Nucleus accumbens (tissue), 56 donors: ENCODE measurements at regions not wholly inside any gene's neighbourhood (a gene's known extent, or its start where the extent isn't known, plus 50 kb on each side); places are given as distances from the start of the nearest gene placed in this dataset.
"Not testable (repeated sequence)": the region's sequence is repeated elsewhere in the genome, so short reads cannot be mapped to it uniquely, and the experiment has no call there.

Experiments
- DNase-seq, 56 donors: peaks; one replicate each; lab custom pipeline; 2025; lab: John Stamatoyannopoulos, UW

DNA sequence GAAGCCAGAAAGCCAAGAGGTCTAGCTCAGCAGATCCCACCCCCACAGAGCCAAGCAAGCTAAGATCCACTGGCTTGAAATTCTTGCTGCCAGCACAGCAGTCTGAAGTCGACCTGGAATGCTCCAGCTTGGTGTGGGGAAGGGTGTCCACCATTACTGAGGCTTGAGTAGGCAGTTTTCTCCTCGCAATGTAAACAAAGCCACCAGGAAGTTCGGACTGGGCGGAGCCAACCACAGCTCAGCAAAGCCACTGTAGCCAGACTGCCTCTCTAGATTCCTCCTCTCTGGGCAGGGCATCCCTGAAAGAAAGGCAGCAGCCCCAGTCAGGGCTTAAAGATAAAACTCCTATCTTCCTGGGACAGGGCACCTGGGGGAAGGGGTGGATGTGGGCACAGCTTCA is 495.0 kb upstream of the GYPC start:
- DNase-seq: not testable (repeated sequence)

DNA sequence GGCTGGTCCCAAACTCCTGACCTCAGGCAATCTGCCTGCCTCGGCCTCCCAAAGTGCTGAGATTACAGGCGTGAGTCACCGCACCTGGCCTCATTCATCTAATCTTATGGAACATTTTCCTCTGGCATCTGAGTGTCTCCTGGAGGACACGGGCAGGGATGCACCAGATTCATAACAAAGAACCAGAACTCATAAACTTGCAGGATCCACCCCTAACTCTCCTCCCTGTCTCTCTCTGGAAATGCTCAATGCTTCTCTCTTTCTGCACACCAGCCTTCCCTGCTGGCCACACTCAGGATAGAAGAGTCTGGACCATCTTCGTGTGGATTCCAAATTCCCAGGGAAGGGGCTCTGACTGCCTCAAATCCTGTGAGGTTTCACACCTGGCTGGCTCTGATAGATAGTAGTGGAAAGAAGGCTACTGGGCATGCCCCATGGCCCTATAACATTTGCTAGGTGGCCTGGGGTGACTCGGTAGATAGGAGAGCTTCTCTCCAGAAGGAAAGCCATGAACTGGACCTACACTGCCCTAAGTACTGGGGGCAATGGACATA is 483.2 kb upstream of the GYPC start:
- DNase-seq: no peak

DNA sequence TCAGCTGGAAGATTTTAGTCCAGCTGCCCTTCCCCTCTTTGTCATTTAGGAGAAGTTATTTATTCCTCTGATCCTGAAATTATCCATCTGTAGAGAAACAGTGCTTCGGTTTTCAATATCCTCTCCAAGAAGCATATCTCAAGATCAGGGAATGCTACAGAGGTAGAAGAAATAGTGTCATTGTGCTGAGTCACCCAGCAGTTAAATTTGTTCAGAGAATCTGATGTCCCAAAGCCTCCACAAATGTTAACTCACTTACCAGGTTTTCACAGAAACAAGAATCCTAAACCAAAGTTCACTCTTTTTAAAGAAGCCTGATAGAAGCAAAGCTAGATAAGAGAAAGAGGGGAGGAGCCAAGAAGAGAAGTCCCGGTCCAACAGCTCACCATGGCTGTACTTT is 480.7 kb upstream of the GYPC start:
- no peak for DNase-seq

DNA sequence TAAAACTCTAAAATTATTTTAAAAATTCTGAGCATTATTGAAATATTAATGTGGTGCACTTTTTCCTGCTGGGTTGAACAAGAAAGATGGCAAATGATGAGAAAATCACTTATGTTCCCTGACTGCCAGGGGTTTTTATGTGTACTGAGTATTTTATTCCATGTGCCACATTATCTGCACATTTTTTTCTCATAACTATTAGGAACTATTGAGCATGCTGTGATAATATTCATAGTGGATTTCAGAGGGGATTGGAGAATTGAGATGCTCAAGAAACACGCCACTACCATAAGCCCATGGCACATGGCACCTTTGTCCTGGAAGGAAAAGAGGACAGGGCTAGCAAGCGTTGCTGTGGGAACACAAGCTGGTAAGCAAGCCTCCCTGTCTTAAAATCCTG is 478.5 kb upstream of the GYPC start:
- DNase-seq: no peak

DNA sequence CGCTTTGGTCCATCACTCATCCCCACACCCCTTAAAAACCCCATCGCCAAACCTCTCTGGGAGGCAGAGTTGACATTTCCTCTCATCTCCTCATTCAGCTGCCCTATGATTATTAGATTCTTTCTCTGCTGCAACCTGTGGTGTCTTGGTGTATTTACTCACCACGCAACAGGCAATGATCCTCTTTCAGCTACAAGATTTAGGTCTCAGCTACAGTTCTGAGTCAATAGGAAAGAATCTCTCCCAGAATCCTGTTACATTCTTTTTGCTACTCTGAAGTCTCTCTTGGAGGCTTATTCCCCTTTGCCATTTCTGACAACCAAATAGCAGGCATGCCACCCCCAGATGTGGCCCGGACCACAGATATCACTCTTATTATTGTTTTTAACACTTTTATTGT is 468.3 kb upstream of the GYPC start:
- DNase-seq: no peak

DNA sequence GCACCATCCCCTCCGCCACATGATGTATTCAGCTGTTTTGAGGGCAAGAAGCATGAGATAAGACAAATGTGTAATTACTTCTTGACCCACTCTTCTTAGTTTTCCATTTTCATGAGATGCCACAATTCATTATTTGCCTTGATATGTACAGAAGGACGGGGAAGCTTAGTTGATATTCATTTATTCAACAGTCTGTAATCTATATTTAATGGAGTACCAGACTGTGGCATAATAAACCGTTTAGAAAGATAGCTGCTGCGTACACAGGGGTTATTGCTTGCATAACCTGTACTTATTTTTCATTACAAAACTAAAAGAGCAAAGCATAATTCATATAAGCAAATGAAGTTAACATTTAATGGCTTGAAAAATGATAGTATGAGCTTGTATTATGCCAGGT is 466.4 kb upstream of the GYPC start:
- no peak for DNase-seq

DNA sequence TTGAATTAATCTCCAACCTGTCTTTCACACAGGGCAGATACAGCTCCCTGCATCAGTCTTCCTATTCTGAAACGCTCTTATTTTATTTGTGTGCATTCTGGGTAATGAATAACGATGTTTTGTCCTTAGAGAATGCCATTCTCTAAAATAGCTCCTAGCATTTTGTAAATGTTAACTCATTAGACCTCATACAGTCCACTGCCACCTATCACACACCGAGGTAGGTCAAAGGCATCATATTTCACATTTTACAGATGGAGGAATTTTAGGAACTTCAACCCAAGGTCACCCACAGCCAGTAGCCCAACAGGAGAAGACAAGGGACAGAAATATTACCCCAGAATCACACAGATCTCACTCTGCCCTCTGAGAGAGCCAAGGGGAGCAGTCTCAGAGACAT is 455.4 kb upstream of the GYPC start:
- no peak for DNase-seq

DNA sequence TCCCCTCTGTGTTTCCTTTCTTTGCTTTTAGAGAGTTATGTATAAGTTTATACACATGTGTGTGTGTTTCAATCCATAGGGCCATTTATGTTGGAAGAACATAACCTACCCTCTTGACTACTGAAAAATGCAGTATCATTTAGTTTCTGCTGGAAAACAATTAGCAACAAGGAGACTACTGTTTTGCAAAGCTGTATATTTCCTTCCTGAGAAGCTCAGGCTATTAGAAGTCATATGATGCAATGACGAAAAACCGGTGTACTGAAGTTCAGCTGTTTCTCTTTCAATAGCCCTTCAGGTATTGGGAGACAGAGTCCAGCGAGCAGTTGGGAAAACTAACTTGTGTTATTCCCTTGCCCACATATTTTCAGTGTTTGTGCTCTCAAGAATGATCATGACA is 447.7 kb upstream of the GYPC start:
- DNase-seq: no peak

DNA sequence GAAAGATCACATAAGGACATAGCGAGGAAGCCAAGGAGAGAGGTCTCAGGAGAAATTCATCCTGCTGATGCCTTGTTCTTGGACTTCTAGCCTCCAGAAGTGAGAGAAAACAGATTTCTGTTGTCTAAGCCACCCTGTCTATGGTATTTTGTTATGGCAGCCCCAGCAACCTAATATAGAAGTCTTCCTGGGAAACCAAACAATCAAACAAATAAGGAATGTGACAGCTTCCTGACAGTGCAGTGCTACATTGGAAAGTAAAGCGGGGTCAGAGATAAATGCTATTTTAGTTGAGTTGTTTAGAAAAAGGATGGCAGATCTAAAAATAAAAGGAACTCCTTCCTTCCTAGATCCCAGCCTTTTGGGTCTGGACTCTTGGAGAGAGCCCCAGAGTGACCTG is 443.2 kb upstream of the GYPC start:
- DNase-seq: no peak

DNA sequence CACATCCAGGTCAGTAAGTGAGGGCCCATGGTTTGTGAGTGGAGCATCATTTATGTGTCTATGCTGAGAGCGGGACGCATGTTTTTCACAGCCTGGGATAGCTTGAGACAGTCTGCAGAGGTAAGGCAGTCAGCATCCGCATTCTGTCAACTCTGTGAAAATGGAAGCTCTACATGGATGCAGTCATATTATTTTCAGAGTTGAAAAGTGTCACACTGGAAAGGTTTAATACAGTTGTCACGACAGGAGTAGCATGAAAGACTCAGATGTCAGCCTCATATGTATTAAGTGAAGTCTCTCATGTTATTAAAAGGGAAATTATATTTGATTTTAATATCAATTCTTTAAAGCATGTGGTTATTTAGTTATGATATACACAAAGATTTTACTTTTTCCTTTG is 436.9 kb upstream of the GYPC start:
- no peak for DNase-seq

DNA sequence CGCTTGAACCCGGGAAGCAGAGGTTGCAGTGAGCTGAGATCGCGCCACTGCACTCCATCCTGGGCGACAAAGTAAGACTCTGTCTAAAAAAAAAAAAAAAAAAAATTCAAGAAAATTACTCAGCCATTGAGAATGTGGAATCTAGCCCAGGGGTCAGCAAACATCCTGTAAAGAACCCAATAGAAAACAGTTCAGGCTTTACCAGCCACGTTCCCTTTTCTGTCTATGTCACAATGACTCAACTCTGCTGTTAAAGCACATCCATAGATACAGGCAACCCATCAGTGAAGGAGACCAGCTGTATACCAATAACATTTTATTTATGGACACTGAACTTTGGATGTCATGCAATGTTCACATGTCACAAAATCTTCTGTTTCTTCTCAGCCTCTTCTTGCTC is 435.6 kb upstream of the GYPC start:
- DNase-seq: no peak

DNA sequence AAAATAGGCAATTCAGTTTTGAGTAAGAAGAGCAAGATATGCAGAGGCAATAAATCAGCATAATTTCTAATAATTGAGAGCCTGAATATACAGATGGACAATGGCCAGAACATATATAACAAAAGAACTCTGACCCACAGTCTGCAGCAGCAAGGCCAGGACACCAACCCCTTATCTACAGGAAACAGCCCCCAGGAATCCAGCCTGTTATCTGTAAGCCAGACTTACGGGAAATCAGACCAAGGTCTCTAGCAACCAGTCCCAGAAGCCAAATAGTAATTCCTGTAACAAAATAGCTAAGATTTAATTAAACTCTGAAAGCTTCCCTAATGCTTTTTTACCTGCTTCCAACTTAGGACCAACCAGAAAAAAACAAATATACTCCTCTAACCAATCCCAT is 434.5 kb upstream of the GYPC start:
- DNase-seq: no peak

DNA sequence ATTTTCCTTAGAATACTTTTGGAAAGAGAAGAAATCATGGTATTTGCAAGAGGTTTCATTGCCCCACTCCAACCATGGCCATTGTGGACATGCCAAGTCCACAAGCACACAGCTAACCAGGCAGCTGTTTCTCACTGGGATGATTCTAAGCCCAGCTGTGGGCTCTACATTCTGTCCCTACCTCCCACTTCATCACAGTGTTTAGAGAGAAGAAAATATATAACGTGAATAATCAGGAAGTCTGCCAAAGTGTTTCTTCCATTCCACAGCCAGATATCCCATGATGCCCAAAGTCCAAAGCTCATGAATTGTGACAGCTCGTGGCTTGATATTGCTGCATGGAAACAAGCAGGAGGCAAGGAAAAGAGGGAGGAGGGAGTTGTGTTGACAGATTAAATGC is 433.7 kb upstream of the GYPC start:
- no peak for DNase-seq

DNA sequence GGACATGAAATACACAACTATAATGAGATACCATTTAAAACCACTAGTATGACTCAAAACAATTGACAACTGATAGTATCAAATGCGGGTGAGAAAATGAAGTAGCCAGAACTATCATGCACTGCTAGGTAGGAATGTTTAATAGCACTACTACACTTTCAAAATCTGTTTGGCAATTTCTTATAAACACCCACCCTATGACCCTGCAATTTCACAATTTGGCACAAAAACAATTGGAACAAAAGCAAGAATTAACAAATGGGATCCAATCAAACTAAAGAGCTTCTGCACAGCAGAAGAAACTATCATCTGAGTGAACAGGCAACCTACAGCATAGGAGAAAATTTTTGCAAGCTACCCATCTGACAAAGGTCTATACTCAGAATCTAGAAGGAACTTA is 431.2 kb upstream of the GYPC start:
- no peak for DNase-seq

DNA sequence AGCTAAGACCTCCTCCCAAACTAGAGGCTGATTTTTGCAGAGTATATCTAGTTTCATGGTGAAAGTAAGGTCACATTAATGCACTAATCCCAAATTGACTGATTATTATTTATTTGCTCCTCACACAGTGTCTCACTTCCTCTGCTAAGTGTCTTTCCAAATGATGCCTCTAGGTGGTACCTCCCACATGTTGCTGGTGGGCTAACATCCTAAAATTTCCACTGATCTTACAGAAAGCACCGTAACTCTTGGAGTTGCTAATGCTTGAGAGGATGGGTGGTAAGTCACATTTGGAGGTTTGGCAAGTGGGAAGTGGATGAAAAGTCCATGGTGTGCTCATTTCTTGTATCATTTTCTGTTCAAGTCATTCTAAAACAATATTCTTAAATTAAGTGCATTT is 428.7 kb upstream of the GYPC start:
- no peak for DNase-seq

DNA sequence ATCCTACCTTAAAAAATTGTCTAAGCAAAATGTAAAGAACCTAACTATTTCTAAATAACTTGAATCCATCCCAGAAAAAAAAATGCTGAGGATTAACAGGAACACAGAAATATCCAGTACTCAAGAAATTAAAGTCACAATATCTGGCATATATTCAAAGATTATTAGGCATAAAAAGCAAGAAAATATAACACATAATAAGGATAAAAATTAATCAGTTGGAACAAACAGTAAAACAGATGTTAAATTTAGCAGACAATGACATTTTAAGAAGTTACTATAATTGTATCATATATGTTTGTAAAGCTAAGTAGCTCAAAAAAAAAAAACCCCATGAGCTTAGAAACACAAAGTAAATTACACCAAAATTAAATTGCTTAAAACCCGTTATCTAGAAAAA is 427.4 kb upstream of the GYPC start:
- DNase-seq: no peak

DNA sequence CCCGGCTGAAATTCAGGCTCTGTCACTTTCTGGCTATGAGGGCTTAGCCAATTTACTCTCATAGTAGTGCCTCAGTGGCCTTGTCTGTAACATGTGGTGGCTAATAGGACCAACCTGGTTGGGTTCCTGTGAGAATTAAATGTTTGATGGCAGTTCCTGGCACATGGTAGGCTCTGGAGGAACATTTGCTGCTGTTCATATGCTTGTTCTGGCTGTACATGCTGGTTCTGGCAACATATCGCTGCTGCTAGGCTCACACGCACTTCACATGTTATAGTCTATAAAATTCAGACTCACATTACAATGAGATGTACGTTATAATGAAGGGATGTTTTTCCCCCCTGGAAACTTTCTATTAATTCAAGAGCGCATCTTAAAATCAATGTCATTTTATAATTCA is 417.7 kb upstream of the GYPC start:
- DNase-seq: no peak

DNA sequence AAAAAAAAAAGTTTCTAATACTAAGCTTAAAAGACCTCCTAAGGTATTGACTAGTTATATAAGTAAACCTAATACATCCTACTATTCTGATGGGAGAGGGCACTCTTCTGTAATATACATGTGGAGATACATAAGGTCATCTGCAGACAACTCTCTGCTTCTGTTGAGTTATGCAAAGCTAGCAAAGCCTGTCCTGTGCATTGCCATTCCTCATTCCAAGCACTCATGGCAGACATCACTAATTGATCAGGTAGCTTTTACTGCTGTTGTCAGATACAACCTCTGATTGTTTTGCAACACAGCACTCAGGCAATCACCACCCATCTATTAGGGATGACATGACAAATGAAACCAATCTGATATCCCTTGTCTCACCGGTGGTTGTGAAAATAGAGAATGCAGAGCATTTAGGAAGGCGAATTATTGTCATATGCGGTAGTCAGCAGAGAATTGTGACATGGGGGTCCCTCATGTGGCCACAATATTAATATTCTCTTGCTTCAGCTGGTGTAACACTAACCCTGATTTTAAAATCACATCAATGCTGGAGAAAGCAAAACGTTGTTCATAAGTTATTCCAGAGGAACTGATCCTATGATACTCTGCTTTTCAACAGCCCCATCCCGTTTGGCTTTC is 416.5 kb upstream of the GYPC start:
- DNase-seq: no peak

DNA sequence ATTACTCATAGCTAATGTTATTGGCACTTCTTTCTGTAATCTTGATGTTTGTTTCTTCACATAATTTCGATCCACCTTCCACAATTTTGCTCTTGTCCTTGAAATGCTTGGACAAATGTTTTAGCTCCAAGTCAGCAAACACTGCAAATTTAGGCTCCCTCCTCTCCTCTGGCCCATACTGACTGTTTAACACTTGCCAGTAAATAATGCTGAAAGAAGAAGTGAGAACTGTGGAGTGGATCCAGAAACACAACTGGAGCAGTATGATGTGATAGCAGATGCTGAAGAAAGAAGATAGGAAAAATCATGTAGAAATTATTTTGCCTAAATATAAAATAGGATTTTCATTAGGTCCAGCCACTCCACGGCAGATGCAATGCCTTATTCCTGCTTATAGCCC is 415.0 kb upstream of the GYPC start:
- DNase-seq: no peak

DNA sequence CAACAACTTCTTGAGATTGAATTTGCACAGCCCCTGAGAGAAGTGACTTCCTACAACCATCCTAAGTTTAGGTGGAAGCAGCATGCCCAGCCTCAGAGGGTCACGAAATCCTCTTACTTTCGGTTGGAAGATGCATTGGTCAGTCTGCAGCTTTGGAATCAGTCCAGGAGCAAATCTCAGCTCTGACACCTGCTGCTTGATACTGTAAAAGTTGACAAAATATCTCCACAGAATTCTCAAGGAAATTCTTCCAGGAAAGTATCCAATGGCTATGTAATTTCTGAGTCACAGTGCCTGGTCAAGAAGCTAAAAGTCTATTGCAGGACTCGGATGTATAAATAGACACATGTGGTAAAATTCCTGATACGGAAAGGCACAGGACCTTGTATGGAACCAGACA is 414.5 kb upstream of the GYPC start:
- no peak for DNase-seq

DNA sequence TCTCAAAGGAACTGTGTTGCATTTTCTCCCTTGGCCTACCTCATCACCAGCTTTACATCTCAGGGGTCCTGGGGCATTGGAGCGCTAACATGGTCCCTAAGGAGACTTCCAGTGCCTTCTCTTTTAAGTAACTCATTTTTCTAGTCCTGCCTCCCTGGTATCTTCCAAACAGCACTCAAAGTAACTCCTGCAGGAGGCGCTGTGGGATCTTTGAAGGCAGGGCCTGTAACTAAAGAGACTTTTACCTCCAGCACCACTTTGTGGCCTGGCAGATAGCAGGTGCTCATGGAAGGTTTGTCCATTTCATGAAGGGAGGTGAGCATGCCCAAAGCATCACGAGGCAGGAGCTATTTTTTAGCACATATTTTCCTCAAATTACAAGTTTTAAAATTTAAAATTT is 411.0 kb upstream of the GYPC start:
- peak in 6 of 56 donors; percentile 2 to 27 (median 10) for DNase-seq

DNA sequence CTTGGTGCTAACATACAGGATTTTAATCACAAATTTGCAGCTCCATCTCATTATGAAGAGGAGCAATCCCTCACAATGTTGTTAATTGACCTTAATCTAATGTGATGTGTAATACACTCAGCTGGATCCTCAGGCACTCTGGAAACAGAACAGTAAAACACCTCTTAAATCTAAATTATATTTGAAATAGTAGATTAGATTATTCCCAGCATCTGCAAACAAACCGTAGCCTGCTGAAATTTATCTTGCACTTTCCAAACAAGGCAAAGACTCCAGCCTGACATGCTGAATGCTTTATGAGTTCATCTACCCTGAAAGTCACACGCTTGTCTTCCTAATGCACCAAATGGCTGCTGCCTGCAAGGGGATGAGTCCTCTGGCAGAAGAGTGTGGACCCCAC is 402.3 kb upstream of the GYPC start:
- DNase-seq: no peak

DNA sequence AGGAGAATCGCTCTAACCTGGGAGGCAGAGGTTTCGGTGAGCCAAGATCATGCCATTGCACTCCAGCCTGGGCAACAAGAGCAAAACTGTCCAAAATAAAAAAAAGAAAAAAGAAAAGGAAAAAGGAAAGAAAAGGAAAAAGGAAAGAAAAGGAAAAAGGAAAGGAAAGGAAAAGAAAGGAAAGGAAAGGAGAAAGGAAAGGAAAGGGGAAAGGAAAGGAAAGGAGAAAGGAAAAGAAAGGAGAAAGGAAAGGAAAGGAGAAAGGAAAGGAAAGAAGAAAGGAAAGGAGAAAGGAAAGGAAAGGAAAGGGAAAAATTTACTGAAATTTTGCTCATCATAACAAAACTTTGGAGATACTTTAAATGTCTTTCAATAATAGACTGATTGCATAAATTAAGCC is 391.3 kb upstream of the GYPC start:
- DNase-seq: no peak
